OCI-LY1 (cell line): ENCODE measurements at regions not wholly inside any gene's neighbourhood (a gene's known extent, or its start where the extent isn't known, plus 50 kb on each side); places are given as distances from the start of the nearest gene placed in this dataset.

Experiments used
- H2AFZ ChIP-seq: fragments of 200-600 bp; sonication (generic), shearing (Covaris generic); 2 replicates; pipeline ENCODE4 v1.6.0; 2014; ENCODE audit warnings: antibody characterized with exemption, mild to moderate bottlenecking, low read length
- H3F3A ChIP-seq: fragments of 200-600 bp; sonication (generic), shearing (Covaris generic); 2 replicates; pipeline ENCODE4 v1.6.0; 2014; ENCODE audit warnings: mild to moderate bottlenecking, antibody characterized with exemption, low read length, moderate library complexity; ENCODE audit not compliant: insufficient read depth
- H3K27ac ChIP-seq: fragments of 200-600 bp; sonication (generic); 2 replicates; pipeline ENCODE4 v1.5.1; 2014; ENCODE audit warnings: low read length, mixed run types, mild to moderate bottlenecking, low read depth; ENCODE audit not compliant: poor library complexity, severe bottlenecking
- H3K27me3 ChIP-seq: fragments of 200-600 bp; sonication (generic); 2 replicates; pipeline ENCODE4 v1.6.0; 2014; ENCODE audit warnings: antibody characterized with exemption, mild to moderate bottlenecking, low read length, moderate library complexity; ENCODE audit not compliant: insufficient read depth
- H3K36me3 ChIP-seq: fragments of 200-600 bp; sonication (generic); 2 replicates; pipeline ENCODE4 v1.6.1; 2014; ENCODE audit warnings: mild to moderate bottlenecking, antibody characterized with exemption, low read length, moderate library complexity, mixed read lengths; ENCODE audit not compliant: insufficient read depth
- H3K4me1 ChIP-seq: fragments of 200-600 bp; sonication (generic); 2 replicates; pipeline ENCODE4 v1.5.1; 2014; ENCODE audit warnings: mild to moderate bottlenecking, low read length, moderate library complexity; ENCODE audit not compliant: insufficient read depth, severe bottlenecking
- H3K4me2 ChIP-seq: fragments of 200-600 bp; sonication (generic), shearing (Covaris generic); 2 replicates; pipeline ENCODE4 v1.6.1; 2014; ENCODE audit warnings: low read length
- H3K4me3 ChIP-seq: fragments of 200-600 bp; sonication (generic); 2 replicates; pipeline ENCODE4 v1.5.1; 2014; ENCODE audit warnings: low read length, low read depth, mild to moderate bottlenecking, mixed read lengths; ENCODE audit not compliant: poor library complexity, severe bottlenecking
- H3K79me2 ChIP-seq: fragments of 200-600 bp; shearing (Covaris generic); 2 replicates; pipeline ENCODE4 v1.6.1; 2016; ENCODE audit warnings: mixed run types, low read length, mixed read lengths; ENCODE audit not compliant: insufficient read depth
- H3K9ac ChIP-seq: fragments of 200-600 bp; sonication (generic), shearing (Covaris generic); 2 replicates; pipeline ENCODE4 v1.6.1; 2014; ENCODE audit warnings: mild to moderate bottlenecking, low read length, mixed read lengths
- H3K9me2 ChIP-seq: fragments of 200-600 bp; sonication (generic), shearing (Covaris generic); 2 replicates; pipeline ENCODE4 v1.6.1; 2014; ENCODE audit warnings: low read depth, mild to moderate bottlenecking, low read length, mixed read lengths
- H3K9me3 ChIP-seq: fragments of 200-600 bp; shearing (Covaris generic); 2 replicates; pipeline ENCODE4 v1.6.1; 2014; ENCODE audit warnings: low read length, mixed read lengths
- H4K20me1 ChIP-seq: fragments of 200-600 bp; sonication (generic), shearing (Covaris generic); 2 replicates; pipeline ENCODE4 v1.6.0; 2016; ENCODE audit warnings: mild to moderate bottlenecking, low read length; ENCODE audit not compliant: insufficient read depth
- CTCF ChIP-seq: fragments of 200-600 bp; sonication (generic), shearing (Covaris generic); IDR thresholded peaks from 2 replicates; pipeline ENCODE4 v1.5.1; 2017; ENCODE audit warnings: mild to moderate bottlenecking, antibody characterized with exemption, low read length, moderate library complexity, mixed read lengths
- EZH2 ChIP-seq: fragments of 200-600 bp; sonication (generic), shearing (Covaris generic); IDR thresholded peaks from 2 replicates; pipeline ENCODE4 v1.8.0; 2017; ENCODE audit warnings: borderline replicate concordance, mixed run types, mild to moderate bottlenecking, antibody characterized with exemption, low read length, moderate library complexity, mixed read lengths

GRCh38 chr4:20106921-20107320 lies 144.8 kb upstream of the SLIT2 start:
- Histone ChIP-seq H3K79me2 (no peaks in the 10 kb centered on the region), H3F3A (no peaks in the 10 kb centered on the region), H3K9me2 (no peaks in the 10 kb centered on the region), H3K27ac (no peak overlapping the region), H4K20me1 (no peaks in the 10 kb centered on the region), H3K4me1 (no peaks in the 10 kb centered on the region), H3K9me3 (no peaks in the 10 kb centered on the region), H3K9ac (no peak overlapping the region), H3K36me3 (no peaks in the 10 kb centered on the region), H3K4me3 (no peak overlapping the region), H2AFZ (no peak overlapping the region), H3K27me3 (no peaks in the 10 kb centered on the region), H3K4me2 (no peak overlapping the region)
- TF ChIP-seq EZH2 (no peak), CTCF (no peak)

- no peak overlapping the region for H3K4me3 ChIP-seq
- H3K9me2 ChIP-seq = no peaks in the 10 kb centered on the region
- H3K36me3 ChIP-seq = no peaks in the 10 kb centered on the region
- H3K4me2 ChIP-seq = no peak overlapping the region
- no peaks in the 10 kb centered on the region for H3F3A ChIP-seq
- H3K79me2 ChIP-seq = no peaks in the 10 kb centered on the region
- no peak overlapping the region for H3K27ac ChIP-seq
- no peaks in the 10 kb centered on the region for H3K27me3 ChIP-seq
- H3K9me3 ChIP-seq = no peaks in the 10 kb centered on the region
- H4K20me1 ChIP-seq = no peaks in the 10 kb centered on the region
- no peak overlapping the region for H3K9ac ChIP-seq
- TF ChIP-seq EZH2 = no peak
- no peaks in the 10 kb centered on the region for H3K4me1 ChIP-seq
- H2AFZ ChIP-seq = no peak overlapping the region
Observed at GRCh38 chr4:20101831-20102230, 149.9 kb upstream of the SLIT2 start.

DNA sequence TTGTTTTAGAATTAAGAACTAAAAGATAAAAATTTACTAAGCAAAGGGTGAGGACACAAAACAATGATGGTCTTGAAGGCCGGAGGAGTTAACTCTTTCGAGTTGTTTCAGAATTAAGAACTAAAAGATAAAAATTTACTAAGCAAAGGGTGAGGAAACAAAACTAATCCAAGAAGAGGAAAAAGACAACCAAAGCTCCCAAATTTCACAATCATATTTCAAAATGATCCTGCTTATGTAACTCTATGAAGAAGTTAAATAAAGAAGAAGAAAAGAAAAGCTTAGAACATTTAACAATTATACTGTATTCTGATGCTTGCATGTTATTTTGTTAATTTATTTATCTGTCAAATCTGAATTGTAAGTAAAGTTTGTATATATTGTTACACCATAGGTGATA lies 154.8 kb upstream of the SLIT2 start:
- Histone ChIP-seq H3K27me3 (no peaks in the 10 kb centered on the region), H2AFZ (no peak overlapping the region), H3K36me3 (no peaks in the 10 kb centered on the region), H3K9ac (no peak overlapping the region), H3K79me2 (no peaks in the 10 kb centered on the region), H4K20me1 (no peaks in the 10 kb centered on the region), H3K4me3 (no peak overlapping the region), H3K4me1 (no peaks in the 10 kb centered on the region), H3K9me3 (no peaks in the 10 kb centered on the region), H3K4me2 (no peak overlapping the region), H3K9me2 (no peaks in the 10 kb centered on the region), H3K27ac (no peak overlapping the region), H3F3A (no peaks in the 10 kb centered on the region)
- no peak for TF ChIP-seq EZH2
- TF ChIP-seq CTCF = no peak

GRCh38 chr4:20095805-20096541 lies 155.7 kb upstream of the SLIT2 start:
- no peak overlapping the region for H2AFZ ChIP-seq
- no peaks in the 10 kb centered on the region for H3K4me1 ChIP-seq
- no peaks in the 10 kb centered on the region for H3K79me2 ChIP-seq
- no peaks in the 10 kb centered on the region for H3K27me3 ChIP-seq
- H3K4me2 ChIP-seq = no peak overlapping the region
- no peaks in the 10 kb centered on the region for H4K20me1 ChIP-seq
- H3K9ac ChIP-seq = no peak overlapping the region
- no peaks in the 10 kb centered on the region for H3K9me2 ChIP-seq
- TF ChIP-seq EZH2 (no peak), CTCF (no peak)
- no peak overlapping the region for H3K27ac ChIP-seq
- no peaks in the 10 kb centered on the region for H3K36me3 ChIP-seq
- H3F3A ChIP-seq = no peaks in the 10 kb centered on the region
- H3K9me3 ChIP-seq = no peaks in the 10 kb centered on the region
- H3K4me3 ChIP-seq = no peak overlapping the region
